HCT116 (cell line): ENCODE measurements at regions not wholly inside any gene's neighbourhood (a gene's known extent, or its start where the extent isn't known, plus 50 kb on each side); places are given as distances from the start of the nearest gene placed in this dataset.

Experiments used
- ATAC-seq: fragments of 200-7000 bp; cut with Tn5 transposase; 2 replicates; pipeline ENCODE4 v1.9.1; 2020; ENCODE audit warnings: mild to moderate bottlenecking, moderate library complexity
- BruUV-seq: library from RNA; stranded (reverse); fragments of 400-500 nt; replicated peaks from 2 replicates; lab custom pipeline; 2021; lab: Mats Ljungman, UMichigan
- CTCF ChIA-PET: fragments of 300-600 bp; sonication (Branson Sonifier 250); formaldehyde crosslinking; loops from one replicate; lab custom pipeline; 2021; ENCODE audit warnings: antibody characterized with exemption; lab: Charles Lee
- POLR2A ChIA-PET: fragments of 300-600, 350-600 bp; sonication (Branson Sonifier 250); formaldehyde crosslinking; loops from one replicate; lab custom pipeline; 2021; ENCODE audit warnings: antibody characterized with exemption; lab: Charles Lee
- RAD21 ChIA-PET, 2 experiments: fragments of 300-600 bp; sonication (Branson Sonifier 250); formaldehyde crosslinking; loops; one replicate each; lab custom pipeline; 2023; ENCODE audit warnings: low total read pairs in 2 of 2; ENCODE audit not compliant: uncharacterized antibody in 2 of 2, unreplicated experiment in 2 of 2, low non-redundant PET in 1 of 2; lab: Charles Lee
- DNase-seq: peaks from one replicate; pipeline ENCODE4 v3.0.0-alpha.2; 2010; ENCODE audit warnings: low read depth, low spot score
- H2AFZ ChIP-seq: fragments of 200-600 bp; shearing (Covaris generic), sonication (generic); 2 replicates; pipeline ENCODE4 v1.6.1; 2017; ENCODE audit warnings: low read depth, mixed run types, mixed read lengths, antibody characterized with exemption, low read length; ENCODE audit not compliant: poor library complexity, severe bottlenecking
- H3K27ac ChIP-seq: 2 replicates; pipeline ENCODE4 v1.5.1; 2012; ENCODE audit warnings: low read depth, low read length
- H3K27me3 ChIP-seq: fragments of 200-600 bp; sonication (generic); 2 replicates; pipeline ENCODE4 v1.6.1; 2016; ENCODE audit warnings: mixed run types, low read length, mixed read lengths; ENCODE audit not compliant: insufficient read depth
- H3K36me3 ChIP-seq, 2 experiments: fragments of 200-500 bp in 1 of 2; fragments of 200-600 bp in 1 of 2; sonication (Bioruptor generic) in 1 of 2; sonication (generic) in 1 of 2; 2 replicates each; pipeline versions ENCODE4 v1.5.1 to v1.6.1; 2014 to 2016; ENCODE audit warnings: low read length in 2 of 2, inconsistent platforms in 1 of 2, mixed read lengths in 1 of 2, mixed run types in 1 of 2; ENCODE audit not compliant: insufficient read depth in 2 of 2, control insufficient read depth in 1 of 2
- H3K4me1 ChIP-seq, 2 experiments: fragments of 200-600 bp in 1 of 2; sonication (generic) in 1 of 2; 2 replicates each; pipeline versions ENCODE4 v1.5.1 to v1.6.1; 2012 to 2017; ENCODE audit warnings: low read length in 2 of 2, inconsistent platforms in 1 of 2, mild to moderate bottlenecking in 1 of 2, mixed read lengths in 1 of 2, mixed run types in 1 of 2, moderate library complexity in 1 of 2; ENCODE audit not compliant: insufficient read depth in 2 of 2, control insufficient read depth in 1 of 2
- H3K4me2 ChIP-seq: fragments of 200-600 bp; sonication (generic); 2 replicates; pipeline ENCODE4 v1.6.1; 2017; ENCODE audit warnings: mixed run types, low read length, mixed read lengths
- H3K4me3 ChIP-seq, 2 experiments: fragments of 200-600 bp in 1 of 2; sonication (generic) in 1 of 2; replicated peaks in 1 of 2; 2 replicates each; pipeline ENCODE4 v1.5.1; 2011 to 2016; ENCODE audit warnings: low read length in 2 of 2, control low read depth in 1 of 2, low read depth in 1 of 2, mild to moderate bottlenecking in 1 of 2, mixed read lengths in 1 of 2, mixed run types in 1 of 2
- H3K79me2 ChIP-seq: fragments of 200-600 bp; sonication (generic); 2 replicates; pipeline ENCODE4 v1.6.1; 2017; ENCODE audit warnings: mild to moderate bottlenecking, mixed run types, low read length, moderate library complexity, mixed read lengths; ENCODE audit not compliant: insufficient read depth
- H3K9ac ChIP-seq: fragments of 200-600 bp; sonication (generic); 2 replicates; pipeline ENCODE4 v1.6.1; 2016; ENCODE audit warnings: low read length, mixed read lengths
- H3K9me2 ChIP-seq: fragments of 200-600 bp; sonication (generic), shearing (Covaris generic); 2 replicates; pipeline ENCODE4 v1.6.1; 2017; ENCODE audit warnings: mixed run types, mild to moderate bottlenecking, moderate library complexity; ENCODE audit not compliant: insufficient read depth
- H3K9me3 ChIP-seq, 2 experiments: fragments of 200-500 bp in 1 of 2; fragments of 200-600 bp in 1 of 2; sonication (Bioruptor generic) in 1 of 2; sonication (generic) in 1 of 2; 2 replicates each; pipeline ENCODE4 v1.6.1; 2014 to 2017; ENCODE audit warnings: low read length in 2 of 2, mixed read lengths in 2 of 2, inconsistent platforms in 1 of 2, low read depth in 1 of 2, mild to moderate bottlenecking in 1 of 2, mixed run types in 1 of 2, moderate library complexity in 1 of 2; ENCODE audit not compliant: control insufficient read depth in 1 of 2, insufficient read depth in 1 of 2
- H4K20me1 ChIP-seq: fragments of 200-600 bp; sonication (generic), shearing (Covaris generic); 2 replicates; pipeline ENCODE4 v1.6.1; 2017; ENCODE audit warnings: mixed run types, mild to moderate bottlenecking, moderate library complexity; ENCODE audit not compliant: insufficient read depth
- ATF3 ChIP-seq: IDR thresholded peaks from 2 replicates; pipeline ENCODE4 v1.6.1; 2012
- CBX3 ChIP-seq: IDR thresholded peaks from 2 replicates; pipeline ENCODE4 v1.6.1; 2012; ENCODE audit warnings: low read depth
- CEBPB ChIP-seq: IDR thresholded peaks from 2 replicates; pipeline ENCODE4 v1.6.1; 2012; ENCODE audit warnings: low read depth
- EGR1 ChIP-seq: IDR thresholded peaks from 2 replicates; pipeline ENCODE4 v1.6.1; 2012; ENCODE audit warnings: low read depth
- ELF1 ChIP-seq: IDR thresholded peaks from 2 replicates; pipeline ENCODE4 v1.6.1; 2012; ENCODE audit warnings: low read depth, borderline replicate concordance
- EZH2 ChIP-seq: fragments of 200-600 bp; sonication (generic); IDR thresholded peaks from 2 replicates; pipeline ENCODE4 v1.6.1; 2017; ENCODE audit warnings: antibody characterized with exemption, mixed run types
- EZH2phosphoT487 ChIP-seq: fragments of 200-600 bp; IDR thresholded peaks from 2 replicates; pipeline ENCODE4 v1.6.1; 2018; ENCODE audit warnings: antibody characterized with exemption, borderline replicate concordance
- POLR2A ChIP-seq: IDR thresholded peaks from 2 replicates; pipeline ENCODE4 v1.7.0; 2011; ENCODE audit warnings: borderline replicate concordance; ENCODE audit not compliant: insufficient read depth, insufficient read length; ENCODE audit errors: extremely low read depth
- POLR2AphosphoS5 ChIP-seq: IDR thresholded peaks from 2 replicates; pipeline ENCODE4 v1.6.1; 2011; ENCODE audit warnings: mild to moderate bottlenecking, low read depth, low read length, moderate library complexity
- RAD21 ChIP-seq: IDR thresholded peaks from 2 replicates; pipeline ENCODE4 v1.6.1; 2012; ENCODE audit warnings: low read depth, mild to moderate bottlenecking
- SIN3A ChIP-seq: IDR thresholded peaks from 2 replicates; pipeline ENCODE4 v1.6.1; 2012; ENCODE audit warnings: low read depth
- SRF ChIP-seq: IDR thresholded peaks from 2 replicates; pipeline ENCODE4 v1.6.1; 2012; ENCODE audit warnings: low read depth
- TCF7L2 ChIP-seq: IDR thresholded peaks from 2 replicates; pipeline ENCODE4 v1.7.0; 2011; ENCODE audit warnings: borderline replicate concordance, inconsistent platforms; ENCODE audit not compliant: insufficient read depth, insufficient read length; ENCODE audit errors: extremely low read depth
- YY1 ChIP-seq: IDR thresholded peaks from 2 replicates; pipeline ENCODE4 v1.6.1; 2011; ENCODE audit warnings: low read length, low read depth, moderate library complexity, mild to moderate bottlenecking; ENCODE audit not compliant: insufficient replicate concordance; ENCODE audit errors: extremely low read depth
- ZBTB33 ChIP-seq: IDR thresholded peaks from 2 replicates; pipeline ENCODE4 v1.6.1; 2011; ENCODE audit warnings: mild to moderate bottlenecking, low read length, moderate library complexity; ENCODE audit not compliant: insufficient replicate concordance; ENCODE audit errors: extremely low read depth
- ZFX ChIP-seq: fragments of 450-650 bp; IDR thresholded peaks from 2 replicates; pipeline ENCODE4 v1.6.1; 2017
- ZNF274 ChIP-seq: fragments of 200-500 bp; sonication (Bioruptor generic); IDR thresholded peaks from 2 replicates; pipeline ENCODE4 v1.6.1; 2014; ENCODE audit warnings: mild to moderate bottlenecking, low read depth, low read length, inconsistent platforms
- intact Hi-C: fragments of 100-400 bp; cut with micrococcal nuclease; formaldehyde crosslinking; loops from 2 replicates; pipeline ENCODE4 v1.10.0; 2022
- TF ChIP-seq, protein P1 (sequence below), 3 experiments: fragments of 200-600 bp in 1 of 3; sonication (generic) in 1 of 3; IDR thresholded peaks in 2 of 3; conservative IDR thresholded peaks in 1 of 3; 2 replicates each; pipeline ENCODE4 v1.5.1; 2012 to 2017; ENCODE audit warnings: low read depth in 2 of 3, low read length in 2 of 3, antibody characterized with exemption in 1 of 3, borderline replicate concordance in 1 of 3, control low read depth in 1 of 3, mild to moderate bottlenecking in 1 of 3, mixed read lengths in 1 of 3, mixed run types in 1 of 3, moderate library complexity in 1 of 3; ENCODE audit not compliant: insufficient read depth in 1 of 3

DNA sequence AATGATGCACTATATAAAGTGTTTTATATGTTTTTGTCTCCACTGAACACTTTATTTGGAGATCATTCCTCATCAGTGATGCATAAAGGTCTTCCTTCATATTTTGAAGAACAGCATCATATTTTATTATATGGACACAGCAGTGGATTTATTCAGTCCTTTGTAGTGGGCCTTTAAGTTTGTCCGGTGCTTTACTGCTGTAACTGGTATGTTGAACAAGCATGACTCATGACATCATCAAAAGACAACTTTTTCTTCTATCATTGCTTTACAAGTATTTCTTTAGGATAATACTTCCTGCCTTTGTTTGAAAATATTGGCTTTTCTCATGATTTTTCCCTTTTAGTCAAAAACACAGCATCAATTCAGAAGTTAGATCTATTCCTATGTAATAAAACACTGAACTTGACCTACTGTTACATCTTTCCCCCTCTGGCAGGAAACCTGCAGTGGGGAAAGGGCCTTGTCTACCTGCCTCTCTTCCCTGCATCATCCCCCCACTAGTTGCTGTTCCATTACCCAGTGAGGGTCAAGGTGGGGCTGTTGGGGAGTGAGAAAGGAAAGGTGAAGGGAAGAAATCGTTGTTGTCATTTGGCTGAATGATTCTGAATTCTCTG, 241.2 kb downstream of the CYP26B1 start:
- H3K36me3 ChIP-seq = no peaks in the 10 kb centered on the region
- H3K79me2 ChIP-seq = no peaks in the 10 kb centered on the region
- no peak overlapping the region for H3K4me2 ChIP-seq
- TF ChIP-seq EGR1 (no peak), ATF3 (no peak)
- H4K20me1 ChIP-seq = no peaks in the 10 kb centered on the region
- ChIA-PET POLR2A (no interaction called here), CTCF (no interaction called here), RAD21 (no interaction called here)
- no peaks in the 10 kb centered on the region for H3K4me1 ChIP-seq
- no peaks in the 10 kb centered on the region for H3K9me2 ChIP-seq
- H2AFZ ChIP-seq = no peak overlapping the region
- no peak overlapping the region for H3K27ac ChIP-seq
- DNase-seq (no peak), ATAC-seq (no peak)
- H3K9ac ChIP-seq = no peak overlapping the region
- intact Hi-C loops = no loop called here
- H3K27me3 ChIP-seq = no peaks in the 10 kb centered on the region
- no TSS peak for BruUV-seq
- H3K9me3 ChIP-seq = peaks cover 4 to 8% of the 10 kb centered on the region in 2 experiments; a peak in 3 of 4 replicates
- H3K4me3 ChIP-seq = no peak overlapping the region

DNA sequence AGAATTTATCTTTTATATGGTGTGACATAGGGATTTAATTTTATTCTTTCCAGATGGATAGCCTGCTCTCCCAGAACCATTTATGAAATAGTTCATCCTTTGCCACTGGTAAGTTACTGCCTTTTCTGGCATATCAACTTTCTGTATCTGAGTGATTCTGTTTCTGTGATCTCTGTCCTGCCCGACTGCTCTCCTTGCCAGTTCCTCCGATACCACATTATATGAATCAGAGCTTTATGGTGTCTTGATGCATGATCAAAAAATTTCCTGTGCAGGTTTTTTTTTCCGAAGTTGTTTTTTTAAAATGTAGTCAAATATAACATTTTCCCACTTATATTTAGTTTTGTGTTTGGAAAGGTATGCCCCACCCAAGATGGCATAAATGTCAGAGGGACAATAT, 242.5 kb downstream of the CYP26B1 start:
- no peak for ATAC-seq
- intact Hi-C loops = no loop called here
- Histone ChIP-seq H3K27ac (no peak overlapping the region), H3K9me3 (peaks cover 4 to 8% of the 10 kb centered on the region in 2 experiments; a peak in 3 of 4 replicates), H3K36me3 (no peaks in the 10 kb centered on the region), H3K9ac (no peak overlapping the region), H3K79me2 (no peaks in the 10 kb centered on the region), H3K9me2 (no peaks in the 10 kb centered on the region), H3K4me3 (no peak overlapping the region), H3K27me3 (no peaks in the 10 kb centered on the region), H3K4me1 (no peaks in the 10 kb centered on the region), H2AFZ (no peak overlapping the region), H4K20me1 (no peaks in the 10 kb centered on the region), H3K4me2 (no peak overlapping the region)
- ChIA-PET CTCF (no interaction called here), POLR2A (no interaction called here), RAD21 (no interaction called here)
- no peak for DNase-seq
- BruUV-seq = no TSS peak
- TF ChIP-seq ZFX (no peak), ZBTB33 (no peak), SIN3A (no peak), CEBPB (no peak), TCF7L2 (no peak), ZNF274 (no peak), EZH2 (no peak), EZH2phosphoT487 (no peak), POLR2A (no peak), YY1 (no peak), POLR2AphosphoS5 (no peak), SRF (no peak), CBX3 (no peak), EGR1 (no peak), RAD21 (no peak), ELF1 (no peak)
- TF ChIP-seq, protein P1, sequence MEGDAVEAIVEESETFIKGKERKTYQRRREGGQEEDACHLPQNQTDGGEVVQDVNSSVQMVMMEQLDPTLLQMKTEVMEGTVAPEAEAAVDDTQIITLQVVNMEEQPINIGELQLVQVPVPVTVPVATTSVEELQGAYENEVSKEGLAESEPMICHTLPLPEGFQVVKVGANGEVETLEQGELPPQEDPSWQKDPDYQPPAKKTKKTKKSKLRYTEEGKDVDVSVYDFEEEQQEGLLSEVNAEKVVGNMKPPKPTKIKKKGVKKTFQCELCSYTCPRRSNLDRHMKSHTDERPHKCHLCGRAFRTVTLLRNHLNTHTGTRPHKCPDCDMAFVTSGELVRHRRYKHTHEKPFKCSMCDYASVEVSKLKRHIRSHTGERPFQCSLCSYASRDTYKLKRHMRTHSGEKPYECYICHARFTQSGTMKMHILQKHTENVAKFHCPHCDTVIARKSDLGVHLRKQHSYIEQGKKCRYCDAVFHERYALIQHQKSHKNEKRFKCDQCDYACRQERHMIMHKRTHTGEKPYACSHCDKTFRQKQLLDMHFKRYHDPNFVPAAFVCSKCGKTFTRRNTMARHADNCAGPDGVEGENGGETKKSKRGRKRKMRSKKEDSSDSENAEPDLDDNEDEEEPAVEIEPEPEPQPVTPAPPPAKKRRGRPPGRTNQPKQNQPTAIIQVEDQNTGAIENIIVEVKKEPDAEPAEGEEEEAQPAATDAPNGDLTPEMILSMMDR (IDR thresholded peaks at IDR 0.05 in 2 of 3, conservative IDR thresholded peaks at IDR 0.05 in 1 of 3; ENCODE audit: borderline replicate concordance in 1 of 3, insufficient read depth in 1 of 3, low read depth in 2 of 3, low read length in 2 of 3) = no peak
